Amniotic epithelial cell (primary cell): ENCODE measurements at regions not wholly inside any gene's neighbourhood (a gene's known extent, or its start where the extent isn't known, plus 50 kb on each side); places are given as distances from the start of the nearest gene placed in this dataset.
"Not testable (repeated sequence)": the region's sequence is repeated elsewhere in the genome, so short reads cannot be mapped to it uniquely, and the experiment has no call there.

Experiments used
- DNase-seq: peaks from one replicate; pipeline ENCODE4 v3.0.0-alpha.2; 2010; ENCODE audit warnings: low read depth

GRCh38 chr14:106061877-106062500, 535.6 kb downstream of the TMEM121 start:
- not testable (repeated sequence) for DNase-seq

GRCh38 chr14:106062502-106063272, 536.3 kb downstream of the TMEM121 start:
- no peak for DNase-seq

DNA sequence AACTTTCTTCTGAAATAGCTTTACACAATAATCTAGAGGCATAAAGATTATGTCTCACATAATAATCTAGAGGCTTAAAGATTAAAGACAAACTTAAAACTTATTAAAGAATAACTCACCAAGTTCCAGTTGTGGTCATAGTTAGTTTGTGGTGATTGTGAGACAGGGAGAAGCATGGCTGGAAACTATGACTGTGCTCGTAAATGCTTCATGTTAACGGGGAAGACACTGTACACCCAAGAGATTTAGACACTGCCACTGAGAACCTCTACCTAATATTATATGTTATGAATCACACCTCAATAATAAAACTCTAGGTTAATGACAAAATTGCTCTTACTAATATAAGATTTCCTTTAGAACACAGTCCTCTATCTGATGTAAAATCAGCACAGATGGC, 541.6 kb downstream of the TMEM121 start:
- no peak for DNase-seq

- DNase-seq = no peak
Measured at GRCh38 chr14:106069804-106070625, 543.6 kb downstream of the TMEM121 start.

GRCh38 chr14:106080922-106081321, 554.5 kb downstream of the TMEM121 start:
- no peak for DNase-seq

GRCh38 chr14:106081721-106082120, 555.3 kb downstream of the TMEM121 start:
- not testable (repeated sequence) for DNase-seq

GRCh38 chr14:106083082-106083481, 556.7 kb downstream of the TMEM121 start:
- no peak for DNase-seq

GRCh38 chr14:106087837-106088236, 561.5 kb downstream of the TMEM121 start:
- no peak for DNase-seq

GRCh38 chr14:106088860-106089259, 562.5 kb downstream of the TMEM121 start:
- not testable (repeated sequence) for DNase-seq

- no peak for DNase-seq
Measured at GRCh38 chr14:106094654-106095189, 568.3 kb downstream of the TMEM121 start.

GRCh38 chr14:106107703-106108102, 581.3 kb downstream of the TMEM121 start:
- DNase-seq = no peak

DNA sequence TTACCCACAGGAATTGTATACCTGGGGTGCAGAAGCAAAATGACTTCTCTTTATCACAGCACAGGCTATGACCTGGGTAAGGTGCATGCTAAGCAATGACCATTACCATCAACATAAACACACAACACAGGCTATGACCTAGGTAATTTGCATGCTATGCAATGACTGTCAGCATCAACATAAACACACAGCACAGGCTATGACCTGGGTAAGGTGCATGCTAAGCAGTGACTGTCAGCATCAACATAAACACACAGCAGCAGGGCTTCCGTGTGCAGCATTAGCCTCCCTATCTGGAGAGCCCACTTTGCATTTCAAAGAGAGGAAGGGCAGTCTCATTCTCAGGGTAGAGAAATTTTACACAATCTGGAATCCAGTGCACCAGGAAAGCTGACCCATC, 583.0 kb downstream of the TMEM121 start:
- no peak for DNase-seq

DNA sequence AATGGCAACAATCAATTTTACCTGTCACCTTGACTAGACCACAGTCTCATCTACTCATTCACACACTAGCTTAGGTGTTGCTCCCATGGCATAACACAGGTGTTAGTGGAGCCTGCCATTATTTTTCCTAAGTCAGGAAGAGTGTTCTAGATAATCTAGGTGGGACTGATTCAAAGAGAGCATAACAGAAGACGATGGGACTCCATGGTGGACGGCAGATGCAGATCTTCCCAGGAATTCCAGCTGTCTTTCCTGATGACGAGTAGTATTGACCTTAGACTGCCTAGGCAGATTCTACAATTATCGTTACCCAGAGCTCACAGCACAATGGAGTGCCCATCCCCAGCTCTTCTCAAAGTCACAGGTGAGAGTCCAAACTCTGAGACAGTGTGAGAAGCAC, 589.0 kb downstream of the TMEM121 start:
- DNase-seq = no peak

DNA sequence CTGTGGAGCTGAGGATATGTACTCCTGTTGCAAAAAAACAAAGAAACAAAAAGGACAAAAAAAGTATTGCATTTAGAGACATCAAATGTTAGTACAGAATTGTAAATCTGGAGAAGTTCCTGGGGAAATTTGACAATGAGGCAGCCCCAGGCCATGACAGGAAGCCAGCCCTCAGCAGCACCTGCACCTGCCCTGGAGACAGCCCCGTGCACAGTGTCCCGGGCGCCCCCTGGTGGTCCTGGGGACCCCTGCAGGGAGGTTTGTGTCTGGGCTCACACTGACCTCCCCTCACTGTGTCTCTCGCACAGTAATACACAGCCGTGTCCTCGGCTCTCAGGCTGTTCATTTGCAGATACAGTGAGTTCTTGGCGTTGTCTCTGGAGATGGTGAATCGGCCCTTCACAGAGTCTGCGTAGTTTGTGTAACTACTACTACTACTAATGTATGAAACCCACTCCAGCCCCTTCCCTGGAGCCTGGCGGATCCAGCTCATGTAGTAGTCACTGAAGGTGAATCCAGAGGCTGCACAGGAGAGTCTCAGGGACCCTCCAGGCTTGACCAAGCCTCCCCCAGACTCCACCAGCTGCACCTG, 590.1 kb downstream of the TMEM121 start:
- DNase-seq = not testable (repeated sequence)

- no peak for DNase-seq
Measured at GRCh38 chr14:106120101-106120500, 593.7 kb downstream of the TMEM121 start.

DNA sequence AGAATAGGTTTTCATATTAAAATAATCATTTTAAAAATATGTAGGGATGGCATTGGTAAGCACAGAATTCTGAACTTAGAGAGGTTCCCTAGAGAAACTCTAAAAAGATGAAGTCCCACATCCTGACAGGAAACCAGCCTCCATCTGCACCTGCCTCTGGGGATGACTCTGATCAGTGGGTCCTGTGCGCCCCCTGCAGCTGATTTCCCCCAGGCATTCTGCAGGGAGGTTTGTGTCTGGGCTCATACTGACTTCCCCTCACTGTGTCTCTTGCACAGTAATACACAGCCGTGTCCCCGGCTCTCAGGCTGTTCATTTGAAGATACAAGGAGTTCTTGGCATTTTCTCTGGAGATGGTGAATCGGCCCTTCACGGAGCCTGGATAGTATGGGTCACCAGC, 602.9 kb downstream of the TMEM121 start:
- DNase-seq = no peak

GRCh38 chr14:106129904-106130661, 603.7 kb downstream of the TMEM121 start:
- not testable (repeated sequence) for DNase-seq

DNA sequence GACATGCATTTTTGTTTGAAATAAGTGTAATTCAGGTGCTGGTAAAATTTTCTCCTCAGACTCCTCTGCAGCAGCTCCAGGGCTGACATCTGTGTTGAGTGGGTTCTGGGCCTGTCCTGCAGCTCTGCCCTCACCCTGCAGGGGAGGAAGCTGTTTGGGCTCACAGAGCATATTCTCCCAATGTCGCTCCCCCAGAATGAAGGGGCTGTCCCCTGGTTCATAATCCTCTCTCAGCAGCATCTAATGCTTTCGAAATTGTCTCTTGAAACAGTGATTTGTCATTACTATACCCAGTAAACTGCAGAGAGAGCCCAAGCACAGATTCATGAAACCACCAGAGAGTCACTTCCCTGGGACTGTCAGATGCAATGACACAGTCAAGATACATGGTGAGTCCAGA, 606.7 kb downstream of the TMEM121 start:
- not testable (repeated sequence) for DNase-seq

- DNase-seq = no peak
Measured at GRCh38 chr14:106134886-106135285, 608.5 kb downstream of the TMEM121 start.

DNA sequence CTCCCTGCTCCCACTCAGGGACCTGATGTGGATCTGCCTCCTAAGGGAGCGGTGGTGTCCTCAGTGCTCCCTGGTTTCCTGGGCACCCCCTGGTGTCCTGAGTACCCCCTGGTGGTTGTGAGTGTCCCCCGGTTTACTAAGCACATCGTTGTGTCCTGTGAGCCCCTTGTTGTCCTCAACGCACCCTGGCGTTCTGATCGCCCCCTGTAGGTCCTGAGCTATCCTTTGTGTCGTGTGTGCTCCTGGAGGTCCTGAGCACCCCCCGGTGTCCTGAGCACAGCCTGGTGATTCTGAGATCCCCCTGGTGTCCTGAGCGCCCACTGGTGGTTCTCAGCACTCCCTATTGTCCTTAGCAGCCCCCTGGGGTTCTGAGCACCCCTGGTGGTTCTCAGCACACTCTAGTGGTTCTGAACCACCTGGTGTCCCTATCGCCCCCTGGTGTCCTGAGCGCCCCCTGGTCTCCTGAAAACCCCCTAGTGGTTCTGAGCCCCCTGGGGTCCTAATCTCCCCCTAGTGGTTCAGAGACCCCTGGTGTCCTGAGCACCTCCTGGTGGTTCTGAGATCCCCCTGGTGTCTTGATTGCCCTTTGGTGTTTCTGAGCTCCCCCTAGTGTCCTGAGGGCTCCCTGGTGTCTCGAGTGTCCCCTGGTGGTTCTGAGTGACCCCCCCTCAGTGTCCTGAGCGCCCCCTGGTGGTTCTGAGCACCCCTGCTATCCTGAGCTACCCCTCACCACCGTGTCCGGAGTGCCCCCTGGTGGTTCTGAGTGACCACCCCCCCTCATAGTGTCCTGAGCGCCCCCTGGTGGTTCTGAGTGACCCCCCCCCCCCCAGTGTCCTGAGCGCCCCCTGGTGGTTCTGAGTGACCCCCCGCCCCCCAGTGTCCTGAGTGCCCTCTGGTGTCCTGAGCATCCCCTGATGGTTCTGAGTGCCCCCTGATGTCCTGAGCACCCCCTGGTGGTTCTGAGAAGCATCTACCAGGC, 615.1 kb downstream of the TMEM121 start:
- no peak for DNase-seq
